ENCODE measurements at regions not wholly inside any gene's neighbourhood (a gene's known extent, or its start where the extent isn't known, plus 50 kb on each side); places are given as distances from the start of the nearest gene placed in this dataset.

GRCh38 chr4:175560604-175561003, 251.5 kb downstream of the GPM6A start:
- peak in 1 of 2 donors; percentile 87 for DNase-seq

GRCh38 chr4:175561696-175562095, 250.4 kb downstream of the GPM6A start:
- no peak for DNase-seq

DNA sequence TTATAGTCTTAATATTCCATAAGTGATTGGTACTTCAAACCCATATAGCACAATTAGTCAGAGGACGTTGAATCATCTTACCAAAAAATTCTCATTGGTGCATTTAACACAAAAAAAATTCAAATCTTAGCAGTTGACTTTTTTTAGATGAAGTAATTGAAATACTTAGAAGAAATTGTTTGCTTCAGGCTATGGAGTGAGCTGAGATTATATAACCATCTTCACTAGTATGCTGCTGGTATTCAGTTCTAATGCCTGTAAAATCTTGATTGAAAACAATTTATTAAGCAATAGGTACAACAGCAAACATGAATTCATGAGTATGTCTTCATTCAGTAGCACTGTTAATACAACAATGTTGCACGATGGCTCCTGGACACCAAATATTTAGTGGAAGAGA, 250.0 kb downstream of the GPM6A start:
- DNase-seq = no peak

GRCh38 chr4:175562542-175562941, 249.5 kb downstream of the GPM6A start:
- DNase-seq = no peak

Measured in hippocampal formation (tissue), 2 donors.